Neural cell (in vitro differentiated cells): ENCODE measurements at regions not wholly inside any gene's neighbourhood (a gene's known extent, or its start where the extent isn't known, plus 50 kb on each side); places are given as distances from the start of the nearest gene placed in this dataset.

Experiments
- H2AFZ ChIP-seq: fragments of 200-600, 300-800 bp; sonication (generic), shearing (Covaris generic); 2 replicates; pipeline ENCODE4 v1.6.0; 2014; ENCODE audit warnings: low read depth, mild to moderate bottlenecking, antibody characterized with exemption, low read length, moderate library complexity
- H3F3A ChIP-seq: fragments of 200-600 bp; shearing (Covaris generic); 2 replicates; pipeline ENCODE4 v1.6.1; 2016; ENCODE audit warnings: mild to moderate bottlenecking, moderate library complexity, mixed read lengths, antibody characterized with exemption, low read length; ENCODE audit not compliant: insufficient read depth, poor library complexity, severe bottlenecking
- H3K27ac ChIP-seq: fragments of 200-600, 300-800 bp; sonication (generic), shearing (Covaris generic); 2 replicates; pipeline ENCODE4 v1.5.1; 2014; ENCODE audit warnings: mild to moderate bottlenecking, low read length, moderate library complexity
- H3K27me3 ChIP-seq: fragments of 300-800, 200-600 bp; sonication (generic), shearing (Covaris generic); 2 replicates; pipeline ENCODE4 v1.6.0; 2014; ENCODE audit warnings: mild to moderate bottlenecking, low read depth, low read length, moderate library complexity; ENCODE audit not compliant: insufficient read depth
- H3K36me3 ChIP-seq: fragments of 300-800, 200-600 bp; sonication (generic), shearing (Covaris generic); 2 replicates; pipeline ENCODE4 v1.5.1; 2014; ENCODE audit warnings: mild to moderate bottlenecking, antibody characterized with exemption, low read length, moderate library complexity; ENCODE audit not compliant: insufficient read depth
- H3K4me2 ChIP-seq: fragments of 300-800, 200-600 bp; sonication (generic), shearing (Covaris generic); 2 replicates; pipeline ENCODE4 v1.6.0; 2014; ENCODE audit warnings: mild to moderate bottlenecking, low read length
- H3K4me3 ChIP-seq: fragments of 300-800, 200-600 bp; sonication (generic), shearing (Covaris generic); 2 replicates; pipeline ENCODE4 v1.5.1; 2014; ENCODE audit warnings: mild to moderate bottlenecking, low read length, moderate library complexity
- H3K79me2 ChIP-seq: fragments of 200-600 bp; shearing (Covaris generic); replicated peaks from 2 replicates; pipeline ENCODE4 v1.6.0; 2014; ENCODE audit warnings: mild to moderate bottlenecking, low read length, moderate library complexity; ENCODE audit not compliant: insufficient read depth
- H3K9ac ChIP-seq: fragments of 300-800, 200-600 bp; sonication (generic), shearing (Covaris generic); 2 replicates; pipeline ENCODE4 v1.6.1; 2016; ENCODE audit warnings: mild to moderate bottlenecking, low read length, mixed read lengths
- H3K9me2 ChIP-seq: fragments of 200-600 bp; shearing (Covaris generic); 2 replicates; pipeline ENCODE4 v1.6.1; 2016; ENCODE audit warnings: mild to moderate bottlenecking, low read length, mixed read lengths; ENCODE audit not compliant: insufficient read depth
- H3K9me3 ChIP-seq: fragments of 200-600, 300-800 bp; sonication (generic), shearing (Covaris generic); 2 replicates; pipeline ENCODE4 v1.6.1; 2016; ENCODE audit warnings: mild to moderate bottlenecking, mixed run types, low read length, moderate library complexity, mixed read lengths
- H4K20me1 ChIP-seq: fragments of 200-600 bp; shearing (Covaris generic); 2 replicates; pipeline ENCODE4 v1.6.1; 2016; ENCODE audit warnings: mild to moderate bottlenecking, mixed run types; ENCODE audit not compliant: insufficient read depth
- EP300 ChIP-seq: fragments of 450-650 bp; conservative IDR thresholded peaks from 2 replicates; pipeline ENCODE4 v1.6.1; 2014; ENCODE audit warnings: antibody characterized with exemption, mild to moderate bottlenecking, moderate library complexity; ENCODE audit not compliant: poor library complexity, severe bottlenecking
- EZH2 ChIP-seq: fragments of 200-600, 300-800 bp; shearing (Covaris generic), sonication (generic); IDR thresholded peaks from 2 replicates; pipeline ENCODE4 v1.6.1; 2014; ENCODE audit warnings: antibody characterized with exemption, low read length, borderline replicate concordance, mild to moderate bottlenecking; ENCODE audit not compliant: insufficient read depth, poor library complexity, severe bottlenecking
- MXI1 ChIP-seq: fragments of 450-650 bp; conservative IDR thresholded peaks from 2 replicates; pipeline ENCODE4 v1.6.1; 2014; ENCODE audit warnings: antibody characterized with exemption, mild to moderate bottlenecking; ENCODE audit not compliant: poor library complexity, severe bottlenecking
- POLR2AphosphoS5 ChIP-seq: IDR thresholded peaks from 2 replicates; pipeline ENCODE4 v1.6.1; 2012
- RAD21 ChIP-seq: fragments of 450-650 bp; conservative IDR thresholded peaks from 2 replicates; pipeline ENCODE4 v1.6.1; 2014; ENCODE audit warnings: antibody characterized with exemption, mild to moderate bottlenecking, moderate library complexity
- SMC3 ChIP-seq: fragments of 450-650 bp; conservative IDR thresholded peaks from 2 replicates; pipeline ENCODE4 v1.6.1; 2014; ENCODE audit warnings: antibody characterized with exemption, mild to moderate bottlenecking, moderate library complexity; ENCODE audit not compliant: poor library complexity
- TAF1 ChIP-seq: IDR thresholded peaks from 2 replicates; pipeline ENCODE4 v1.6.1; 2012; ENCODE audit warnings: low read depth
- TF ChIP-seq, protein P1 (sequence below): fragments of 450-650 bp; IDR thresholded peaks from 2 replicates; pipeline ENCODE4 v1.5.1; 2014; ENCODE audit warnings: antibody characterized with exemption, mild to moderate bottlenecking, moderate library complexity; ENCODE audit not compliant: poor library complexity, severe bottlenecking
- TF ChIP-seq, protein P2 (sequence below): IDR thresholded peaks from 2 replicates; pipeline ENCODE4 v1.6.1; 2012; ENCODE audit warnings: borderline replicate concordance

DNA sequence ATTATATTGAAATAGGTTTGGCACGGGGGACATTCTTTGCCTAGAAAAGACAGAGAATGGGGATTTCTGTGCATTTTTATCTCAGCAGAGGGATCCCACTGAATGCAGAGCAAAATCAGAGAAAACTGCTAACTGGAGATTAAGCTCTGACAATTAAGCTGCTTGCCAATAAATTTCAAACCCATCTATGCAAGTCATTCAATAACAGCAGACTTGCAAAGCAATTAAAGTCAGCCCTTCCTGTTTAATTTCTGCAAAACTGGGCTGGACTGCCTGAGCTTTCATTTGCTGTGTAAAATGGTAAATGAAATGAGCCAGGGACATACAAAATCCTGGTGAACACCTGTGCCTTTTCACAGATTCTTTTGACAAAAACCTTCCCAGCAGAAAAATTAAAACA is 1273.9 kb upstream of the CNTN5 start:
- H3K9me3 ChIP-seq: no peaks in the 10 kb centered on the region
- no peaks in the 10 kb centered on the region for H3F3A ChIP-seq
- H3K4me2 ChIP-seq: no peak overlapping the region
- no peak overlapping the region for H2AFZ ChIP-seq
- no peaks in the 10 kb centered on the region for H3K27me3 ChIP-seq
- no peaks in the 10 kb centered on the region for H3K9me2 ChIP-seq
- H3K4me3 ChIP-seq: no peak overlapping the region
- no peaks in the 10 kb centered on the region for H3K36me3 ChIP-seq
- no peak overlapping the region for H3K27ac ChIP-seq
- TF ChIP-seq TAF1 (no peak), RAD21 (no peak), POLR2AphosphoS5 (no peak), SMC3 (no peak), MXI1 (no peak), EP300 (no peak), EZH2 (no peak)
- TF ChIP-seq, protein P1, sequence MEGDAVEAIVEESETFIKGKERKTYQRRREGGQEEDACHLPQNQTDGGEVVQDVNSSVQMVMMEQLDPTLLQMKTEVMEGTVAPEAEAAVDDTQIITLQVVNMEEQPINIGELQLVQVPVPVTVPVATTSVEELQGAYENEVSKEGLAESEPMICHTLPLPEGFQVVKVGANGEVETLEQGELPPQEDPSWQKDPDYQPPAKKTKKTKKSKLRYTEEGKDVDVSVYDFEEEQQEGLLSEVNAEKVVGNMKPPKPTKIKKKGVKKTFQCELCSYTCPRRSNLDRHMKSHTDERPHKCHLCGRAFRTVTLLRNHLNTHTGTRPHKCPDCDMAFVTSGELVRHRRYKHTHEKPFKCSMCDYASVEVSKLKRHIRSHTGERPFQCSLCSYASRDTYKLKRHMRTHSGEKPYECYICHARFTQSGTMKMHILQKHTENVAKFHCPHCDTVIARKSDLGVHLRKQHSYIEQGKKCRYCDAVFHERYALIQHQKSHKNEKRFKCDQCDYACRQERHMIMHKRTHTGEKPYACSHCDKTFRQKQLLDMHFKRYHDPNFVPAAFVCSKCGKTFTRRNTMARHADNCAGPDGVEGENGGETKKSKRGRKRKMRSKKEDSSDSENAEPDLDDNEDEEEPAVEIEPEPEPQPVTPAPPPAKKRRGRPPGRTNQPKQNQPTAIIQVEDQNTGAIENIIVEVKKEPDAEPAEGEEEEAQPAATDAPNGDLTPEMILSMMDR: no peak
- TF ChIP-seq, protein P2, sequence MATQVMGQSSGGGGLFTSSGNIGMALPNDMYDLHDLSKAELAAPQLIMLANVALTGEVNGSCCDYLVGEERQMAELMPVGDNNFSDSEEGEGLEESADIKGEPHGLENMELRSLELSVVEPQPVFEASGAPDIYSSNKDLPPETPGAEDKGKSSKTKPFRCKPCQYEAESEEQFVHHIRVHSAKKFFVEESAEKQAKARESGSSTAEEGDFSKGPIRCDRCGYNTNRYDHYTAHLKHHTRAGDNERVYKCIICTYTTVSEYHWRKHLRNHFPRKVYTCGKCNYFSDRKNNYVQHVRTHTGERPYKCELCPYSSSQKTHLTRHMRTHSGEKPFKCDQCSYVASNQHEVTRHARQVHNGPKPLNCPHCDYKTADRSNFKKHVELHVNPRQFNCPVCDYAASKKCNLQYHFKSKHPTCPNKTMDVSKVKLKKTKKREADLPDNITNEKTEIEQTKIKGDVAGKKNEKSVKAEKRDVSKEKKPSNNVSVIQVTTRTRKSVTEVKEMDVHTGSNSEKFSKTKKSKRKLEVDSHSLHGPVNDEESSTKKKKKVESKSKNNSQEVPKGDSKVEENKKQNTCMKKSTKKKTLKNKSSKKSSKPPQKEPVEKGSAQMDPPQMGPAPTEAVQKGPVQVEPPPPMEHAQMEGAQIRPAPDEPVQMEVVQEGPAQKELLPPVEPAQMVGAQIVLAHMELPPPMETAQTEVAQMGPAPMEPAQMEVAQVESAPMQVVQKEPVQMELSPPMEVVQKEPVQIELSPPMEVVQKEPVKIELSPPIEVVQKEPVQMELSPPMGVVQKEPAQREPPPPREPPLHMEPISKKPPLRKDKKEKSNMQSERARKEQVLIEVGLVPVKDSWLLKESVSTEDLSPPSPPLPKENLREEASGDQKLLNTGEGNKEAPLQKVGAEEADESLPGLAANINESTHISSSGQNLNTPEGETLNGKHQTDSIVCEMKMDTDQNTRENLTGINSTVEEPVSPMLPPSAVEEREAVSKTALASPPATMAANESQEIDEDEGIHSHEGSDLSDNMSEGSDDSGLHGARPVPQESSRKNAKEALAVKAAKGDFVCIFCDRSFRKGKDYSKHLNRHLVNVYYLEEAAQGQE: no peak
- no peak overlapping the region for H3K9ac ChIP-seq
- no peaks in the 10 kb centered on the region for H3K79me2 ChIP-seq
- H4K20me1 ChIP-seq: no peaks in the 10 kb centered on the region

DNA sequence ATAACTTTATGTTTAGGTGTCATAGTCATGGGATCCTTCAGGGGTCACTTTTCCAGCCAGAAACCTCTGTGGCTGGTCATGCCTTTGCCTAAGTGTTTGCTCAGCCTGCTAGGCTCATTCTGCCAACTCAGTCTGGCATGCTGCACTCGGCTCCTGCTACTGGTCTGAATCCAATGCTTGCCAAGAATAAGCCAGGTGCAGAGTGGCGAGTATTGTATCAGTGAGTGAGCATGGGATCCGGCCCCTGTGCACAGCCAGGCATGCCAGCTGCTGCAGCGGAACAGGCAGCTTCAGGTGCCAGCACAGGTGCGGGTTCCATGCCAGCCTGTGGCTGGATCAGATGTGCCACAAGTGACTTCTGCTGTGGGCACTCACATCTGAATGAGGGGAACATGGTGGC is 1269.3 kb upstream of the CNTN5 start:
- Histone ChIP-seq H3K27ac (no peak overlapping the region), H3K9me2 (no peaks in the 10 kb centered on the region), H3K79me2 (no peaks in the 10 kb centered on the region), H3F3A (no peaks in the 10 kb centered on the region), H3K27me3 (no peaks in the 10 kb centered on the region), H3K4me3 (no peak overlapping the region), H3K4me2 (no peak overlapping the region), H3K36me3 (no peaks in the 10 kb centered on the region), H3K9ac (no peak overlapping the region), H3K9me3 (no peaks in the 10 kb centered on the region), H2AFZ (no peak overlapping the region), H4K20me1 (no peaks in the 10 kb centered on the region)
- TF ChIP-seq EZH2 (no peak), SMC3 (no peak), RAD21 (no peak), EP300 (no peak), TAF1 (no peak), POLR2AphosphoS5 (no peak), MXI1 (no peak)
- TF ChIP-seq, protein P2: no peak
- TF ChIP-seq, protein P1: no peak
